ENCODE measurements at regions not wholly inside any gene's neighbourhood (a gene's known extent, or its start where the extent isn't known, plus 50 kb on each side); places are given as distances from the start of the nearest gene placed in this dataset.
"Not testable (repeated sequence)": the region's sequence is repeated elsewhere in the genome, so short reads cannot be mapped to it uniquely, and the experiment has no call there.

DNA sequence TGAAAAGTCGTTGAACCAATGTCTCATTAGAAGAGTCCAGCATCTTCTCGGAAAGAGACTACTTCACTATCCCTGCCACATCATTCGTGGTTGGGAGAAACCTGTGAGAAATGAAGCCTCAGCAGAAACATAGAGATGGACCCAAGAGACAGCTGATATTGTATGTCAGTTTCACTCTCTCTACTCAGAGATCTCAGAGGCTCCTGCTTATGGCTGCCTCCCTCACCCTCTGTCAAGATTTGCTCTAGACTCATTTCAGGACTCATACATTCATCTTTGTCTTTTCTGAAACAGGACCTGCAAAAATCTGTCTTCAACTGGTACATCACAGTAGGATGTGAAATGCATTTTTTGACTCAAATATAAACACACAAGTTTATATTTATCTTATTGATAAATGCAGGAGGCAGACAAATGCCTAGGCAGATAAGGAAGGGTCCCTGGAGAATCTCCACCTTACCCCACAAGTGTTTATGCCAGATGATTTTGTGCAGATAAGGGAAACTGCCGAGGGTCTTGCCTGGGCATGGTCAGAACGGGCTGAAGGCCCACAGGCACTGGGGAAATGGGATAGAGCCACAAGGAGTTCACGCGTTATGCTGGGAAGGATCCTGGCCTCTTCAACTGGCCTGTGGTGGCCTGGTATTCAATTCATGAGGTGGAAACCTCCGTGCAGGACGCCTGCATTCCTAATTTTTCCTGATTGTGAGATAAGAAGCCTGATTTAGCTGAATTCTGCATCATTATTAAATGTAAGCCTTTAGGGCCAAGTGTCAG, 1834.0 kb upstream of the PCDH20 start:
- Mint-ChIP-seq H3K4me3 (no peak overlapping the region), H3K27ac (no peak overlapping the region), H3K4me1 (ENCODE audit: low read depth) (no peaks in the 10 kb centered on the region), H3K9me3 (peaks cover 28% of the 10 kb centered on the region), H3K27me3 (ENCODE audit: insufficient read depth) (no peaks in the 10 kb centered on the region), H3K36me3 (ENCODE audit: low read depth) (no peaks in the 10 kb centered on the region)
- TF ChIP-seq, protein P1, sequence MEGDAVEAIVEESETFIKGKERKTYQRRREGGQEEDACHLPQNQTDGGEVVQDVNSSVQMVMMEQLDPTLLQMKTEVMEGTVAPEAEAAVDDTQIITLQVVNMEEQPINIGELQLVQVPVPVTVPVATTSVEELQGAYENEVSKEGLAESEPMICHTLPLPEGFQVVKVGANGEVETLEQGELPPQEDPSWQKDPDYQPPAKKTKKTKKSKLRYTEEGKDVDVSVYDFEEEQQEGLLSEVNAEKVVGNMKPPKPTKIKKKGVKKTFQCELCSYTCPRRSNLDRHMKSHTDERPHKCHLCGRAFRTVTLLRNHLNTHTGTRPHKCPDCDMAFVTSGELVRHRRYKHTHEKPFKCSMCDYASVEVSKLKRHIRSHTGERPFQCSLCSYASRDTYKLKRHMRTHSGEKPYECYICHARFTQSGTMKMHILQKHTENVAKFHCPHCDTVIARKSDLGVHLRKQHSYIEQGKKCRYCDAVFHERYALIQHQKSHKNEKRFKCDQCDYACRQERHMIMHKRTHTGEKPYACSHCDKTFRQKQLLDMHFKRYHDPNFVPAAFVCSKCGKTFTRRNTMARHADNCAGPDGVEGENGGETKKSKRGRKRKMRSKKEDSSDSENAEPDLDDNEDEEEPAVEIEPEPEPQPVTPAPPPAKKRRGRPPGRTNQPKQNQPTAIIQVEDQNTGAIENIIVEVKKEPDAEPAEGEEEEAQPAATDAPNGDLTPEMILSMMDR (IDR thresholded peaks at IDR 0.05) = no peak
- no peak for DNase-seq

DNA sequence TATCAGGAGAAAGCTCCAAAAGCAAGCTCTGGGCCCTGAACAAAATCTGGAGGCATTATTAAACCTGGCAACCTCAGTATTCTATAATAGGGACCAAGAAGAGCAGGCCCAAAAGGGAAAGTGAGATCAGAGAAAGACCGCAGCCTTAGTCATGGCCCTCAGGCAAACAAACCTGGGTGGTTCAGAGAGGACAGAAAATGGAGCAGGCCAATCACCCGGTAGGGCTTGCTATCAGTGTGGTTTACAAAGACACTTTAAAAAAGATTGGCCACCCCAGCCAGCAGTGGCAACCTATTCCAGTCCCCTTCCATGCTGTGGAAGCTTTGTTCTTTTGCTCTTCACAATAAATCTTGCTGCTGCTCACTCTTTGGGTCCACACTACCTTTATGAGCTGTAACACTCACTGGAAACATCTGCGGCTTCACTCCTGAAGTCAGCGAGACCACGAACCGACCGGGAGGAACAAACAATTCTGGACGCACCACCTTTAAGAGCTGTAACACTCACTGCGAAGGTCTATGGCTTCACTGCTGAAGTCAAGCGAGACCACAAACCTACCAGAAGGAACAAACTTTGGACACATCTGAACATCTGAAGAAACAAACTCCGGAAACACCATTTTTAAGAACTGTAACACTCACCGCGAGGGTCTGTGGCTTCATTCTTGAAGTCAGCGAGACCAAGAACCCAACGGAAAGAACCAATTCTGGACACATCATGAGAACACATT, 1821.2 kb upstream of the PCDH20 start:
- not testable (repeated sequence) for H3K4me1 Mint-ChIP-seq (ENCODE audit: low read depth); H3K27me3 Mint-ChIP-seq (ENCODE audit: insufficient read depth); H3K36me3 Mint-ChIP-seq (ENCODE audit: low read depth); H3K4me3 Mint-ChIP-seq; DNase-seq; H3K27ac Mint-ChIP-seq
- H3K9me3 Mint-ChIP-seq = peaks cover 50% of the 10 kb centered on the region

DNA sequence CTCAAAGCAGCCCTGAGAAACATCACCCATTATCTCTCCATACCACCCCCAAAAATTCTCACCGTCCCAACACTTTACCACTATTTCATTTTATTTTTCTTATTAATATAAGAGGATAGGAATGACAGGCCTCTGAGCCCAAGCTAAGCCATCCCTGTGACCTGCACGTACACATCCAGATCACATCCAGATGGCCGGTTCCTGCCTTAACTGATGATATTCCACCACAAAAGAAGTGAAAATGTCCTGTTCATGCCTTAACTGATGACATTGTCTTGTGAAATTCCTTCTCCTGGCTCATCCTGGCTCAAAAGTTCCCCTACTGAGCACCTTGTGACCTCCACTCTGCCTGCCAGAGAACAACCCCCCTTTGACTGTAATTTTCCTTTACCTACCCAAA, 1802.9 kb upstream of the PCDH20 start:
- not testable (repeated sequence) for H3K27me3 Mint-ChIP-seq (ENCODE audit: insufficient read depth); DNase-seq; H3K4me3 Mint-ChIP-seq; H3K36me3 Mint-ChIP-seq (ENCODE audit: low read depth); H3K27ac Mint-ChIP-seq; H3K4me1 Mint-ChIP-seq (ENCODE audit: low read depth)
- peaks cover 40% of the 10 kb centered on the region for H3K9me3 Mint-ChIP-seq

DNA sequence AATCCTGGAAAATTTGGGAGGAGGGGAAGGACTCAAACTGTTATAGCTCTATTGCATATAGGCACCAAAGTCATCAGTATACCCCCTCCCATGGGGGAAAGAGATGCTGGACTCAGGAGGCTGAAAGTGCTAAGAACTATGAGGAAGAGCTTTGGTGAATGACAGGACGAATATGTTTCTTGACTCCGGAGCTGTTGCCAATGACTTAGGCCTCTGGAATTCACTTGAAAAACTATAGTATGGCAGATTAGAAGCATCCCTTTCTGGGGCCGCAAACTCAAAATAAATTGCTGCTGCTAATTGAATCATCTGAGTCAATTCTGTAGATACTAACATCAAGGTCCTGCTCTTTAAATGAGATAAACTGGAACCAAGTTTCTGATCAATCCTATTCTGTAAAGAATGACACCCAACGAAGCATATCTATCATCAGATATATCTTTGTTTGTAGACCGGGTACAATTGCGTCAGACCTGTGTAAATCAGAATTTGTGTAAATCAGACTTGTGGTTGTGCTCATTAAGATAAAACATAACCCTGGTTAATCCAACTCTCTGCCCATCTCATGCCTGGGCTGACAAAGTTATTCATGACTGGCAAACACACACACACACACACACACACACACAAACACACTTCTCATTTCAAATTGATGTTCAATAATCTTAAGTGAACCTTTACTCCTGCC, 1793.8 kb upstream of the PCDH20 start:
- TF ChIP-seq, protein P1 (IDR thresholded peaks at IDR 0.05) = no peak
- DNase-seq = no peak

DNA sequence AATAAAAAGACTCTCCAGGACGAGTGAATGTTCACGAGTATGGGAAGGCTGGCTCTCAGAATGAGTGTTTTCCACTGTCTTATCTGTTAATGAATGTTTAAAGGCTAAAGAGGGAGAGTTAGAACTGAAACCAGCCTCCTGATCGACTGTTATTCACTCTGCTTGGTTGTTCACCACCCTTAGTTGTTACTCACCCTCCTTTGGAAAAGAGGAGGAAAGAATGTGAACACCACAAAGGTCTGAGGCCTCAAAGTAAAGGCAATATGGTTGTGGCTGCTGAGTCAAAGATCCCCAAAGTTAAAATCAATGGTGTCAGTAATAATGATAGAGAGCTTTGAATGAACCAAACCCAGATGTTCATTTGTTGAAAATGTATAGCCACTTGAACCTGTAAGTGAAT, 1793.2 kb upstream of the PCDH20 start:
- H3K4me3 Mint-ChIP-seq = no peak overlapping the region
- no peak overlapping the region for H3K27ac Mint-ChIP-seq
- no peaks in the 10 kb centered on the region for H3K27me3 Mint-ChIP-seq (ENCODE audit: insufficient read depth)

More for the DNA sequence above, 1793.8 kb upstream of the PCDH20 start:
- Mint-ChIP-seq H3K36me3 (ENCODE audit: low read depth) (no peaks in the 10 kb centered on the region), H3K4me3 (no peak overlapping the region), H3K27ac (no peak overlapping the region), H3K9me3 (peaks cover 18% of the 10 kb centered on the region), H3K27me3 (ENCODE audit: insufficient read depth) (no peaks in the 10 kb centered on the region), H3K4me1 (ENCODE audit: low read depth) (no peaks in the 10 kb centered on the region)

DNA sequence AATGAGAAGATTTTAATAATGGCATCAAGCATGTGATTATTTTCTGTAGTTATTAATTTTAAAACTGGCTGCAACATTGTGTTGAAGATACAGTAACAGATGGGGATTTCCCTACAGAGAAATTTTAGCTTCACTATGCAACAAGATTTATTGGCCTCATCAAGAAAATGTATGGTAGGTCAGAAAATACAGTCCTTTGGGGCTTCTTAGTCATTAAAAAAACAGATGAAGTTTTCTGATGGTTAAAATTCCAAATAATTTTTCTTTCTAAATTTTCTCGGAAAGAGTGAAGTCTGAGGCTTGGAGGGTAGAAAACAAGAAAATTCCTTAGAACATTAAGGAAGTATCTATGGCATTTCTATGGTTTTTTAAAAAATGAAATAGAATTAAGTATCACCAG, 1790.8 kb upstream of the PCDH20 start:
- no peak overlapping the region for H3K27ac Mint-ChIP-seq

More for the DNA sequence above, 1793.2 kb upstream of the PCDH20 start:
- Mint-ChIP-seq H3K36me3 (ENCODE audit: low read depth) (no peaks in the 10 kb centered on the region), H3K9me3 (peaks cover 16% of the 10 kb centered on the region), H3K4me1 (ENCODE audit: low read depth) (no peaks in the 10 kb centered on the region)
- no peak for DNase-seq
- TF ChIP-seq, protein P1 (IDR thresholded peaks at IDR 0.05) = no peak

More for the DNA sequence above, 1790.8 kb upstream of the PCDH20 start:
- H3K9me3 Mint-ChIP-seq = peaks cover 19% of the 10 kb centered on the region
- no peak for DNase-seq
- no peak overlapping the region for H3K4me3 Mint-ChIP-seq
- no peaks in the 10 kb centered on the region for H3K36me3 Mint-ChIP-seq (ENCODE audit: low read depth)
- no peaks in the 10 kb centered on the region for H3K27me3 Mint-ChIP-seq (ENCODE audit: insufficient read depth)
- TF ChIP-seq, protein P1 (IDR thresholded peaks at IDR 0.05) = no peak
- no peaks in the 10 kb centered on the region for H3K4me1 Mint-ChIP-seq (ENCODE audit: low read depth)
